ENCODE measurements at regions not wholly inside any gene's neighbourhood (a gene's known extent, or its start where the extent isn't known, plus 50 kb on each side); places are given as distances from the start of the nearest gene placed in this dataset.

- DNase-seq (ENCODE audit: low read depth in 2 of 2): no peak
Observed at GRCh38 chr2:16412321-16413030, 253.2 kb downstream of the CYRIA start.

- no peak for DNase-seq (ENCODE audit: low read depth in 2 of 2)
Observed at GRCh38 chr2:16411788-16412187, 253.8 kb downstream of the CYRIA start.

GRCh38 chr2:16409849-16410248 lies 255.8 kb downstream of the CYRIA start:
- no peak for DNase-seq (ENCODE audit: low read depth in 2 of 2)

GRCh38 chr2:16409006-16409390 lies 256.6 kb downstream of the CYRIA start:
- no peak for DNase-seq (ENCODE audit: low read depth in 2 of 2)

GRCh38 chr2:16408331-16409005 lies 257.2 kb downstream of the CYRIA start:
- DNase-seq (ENCODE audit: low read depth in 2 of 2): no peak

GRCh38 chr2:16407358-16407757 lies 258.3 kb downstream of the CYRIA start:
- no peak for DNase-seq (ENCODE audit: low read depth in 2 of 2)

GRCh38 chr2:16406496-16407289 lies 258.9 kb downstream of the CYRIA start:
- no peak for DNase-seq (ENCODE audit: low read depth in 2 of 2)

GRCh38 chr2:16405551-16405950 lies 260.1 kb downstream of the CYRIA start:
- DNase-seq (ENCODE audit: low read depth in 2 of 2): no peak

GRCh38 chr2:16404551-16405300 lies 260.9 kb downstream of the CYRIA start:
- no peak for DNase-seq (ENCODE audit: low read depth in 2 of 2)

GRCh38 chr2:16404146-16404545 lies 261.5 kb downstream of the CYRIA start:
- no peak for DNase-seq (ENCODE audit: low read depth in 2 of 2)

GRCh38 chr2:16402891-16403290 lies 262.7 kb downstream of the CYRIA start:
- DNase-seq (ENCODE audit: low read depth in 2 of 2): no peak

- DNase-seq (ENCODE audit: low read depth in 2 of 2): no peak
Observed at GRCh38 chr2:16401761-16402300, 263.8 kb downstream of the CYRIA start.

GRCh38 chr2:16400127-16400623 lies 265.5 kb downstream of the CYRIA start:
- no peak for DNase-seq (ENCODE audit: low read depth in 2 of 2)

- no peak for DNase-seq (ENCODE audit: low read depth in 2 of 2)
Observed at GRCh38 chr2:16398486-16399043, 267.1 kb downstream of the CYRIA start.

GRCh38 chr2:16397681-16398475 lies 267.8 kb downstream of the CYRIA start:
- no peak for DNase-seq (ENCODE audit: low read depth in 2 of 2)

- DNase-seq (ENCODE audit: low read depth in 2 of 2): no peak
Observed at GRCh38 chr2:16396986-16397385, 268.6 kb downstream of the CYRIA start.

- no peak for DNase-seq (ENCODE audit: low read depth in 2 of 2)
Observed at GRCh38 chr2:16396171-16396570, 269.5 kb downstream of the CYRIA start.

GRCh38 chr2:16395601-16396000 lies 270.0 kb downstream of the CYRIA start:
- no peak for DNase-seq (ENCODE audit: low read depth in 2 of 2)

GRCh38 chr2:16394986-16395550 lies 270.6 kb downstream of the CYRIA start:
- no peak for DNase-seq (ENCODE audit: low read depth in 2 of 2)
